Osteocyte (in vitro differentiated cells): ENCODE measurements at regions not wholly inside any gene's neighbourhood (a gene's known extent, or its start where the extent isn't known, plus 50 kb on each side); places are given as distances from the start of the nearest gene placed in this dataset.

Experiments
- DNase-seq: peaks from one replicate; pipeline ENCODE4 v3.0.0; 2021; ENCODE audit warnings: mixed read lengths; ENCODE audit not compliant: unreplicated experiment; ENCODE audit errors: extremely low spot score
- H3K27ac Mint-ChIP-seq: one replicate; pipeline ENCODE4 v1.8.0; 2021; ENCODE audit warnings: mild to moderate bottlenecking, mixed read lengths; ENCODE audit not compliant: unreplicated experiment
- H3K27me3 Mint-ChIP-seq: one replicate; pipeline ENCODE4 v1.8.0; 2021; ENCODE audit warnings: mixed read lengths; ENCODE audit not compliant: unreplicated experiment
- H3K36me3 Mint-ChIP-seq: one replicate; pipeline ENCODE4 v1.8.0; 2021; ENCODE audit warnings: mixed read lengths; ENCODE audit not compliant: unreplicated experiment
- H3K4me1 Mint-ChIP-seq: one replicate; pipeline ENCODE4 v1.8.0; 2021; ENCODE audit warnings: mixed read lengths; ENCODE audit not compliant: unreplicated experiment
- H3K4me3 Mint-ChIP-seq: one replicate; pipeline ENCODE4 v1.8.0; 2021; ENCODE audit warnings: mild to moderate bottlenecking, moderate library complexity, mixed read lengths; ENCODE audit not compliant: unreplicated experiment
- H3K9me3 Mint-ChIP-seq: one replicate; pipeline ENCODE4 v1.8.0; 2021; ENCODE audit warnings: mixed read lengths; ENCODE audit not compliant: unreplicated experiment
- TF ChIP-seq, protein P1 (sequence below): fragments of 200-600 bp; sonication (generic); IDR thresholded peaks from 2 replicates; pipeline ENCODE4 v1.5.0; 2021; ENCODE audit warnings: antibody characterized with exemption, mild to moderate bottlenecking, moderate library complexity

DNA sequence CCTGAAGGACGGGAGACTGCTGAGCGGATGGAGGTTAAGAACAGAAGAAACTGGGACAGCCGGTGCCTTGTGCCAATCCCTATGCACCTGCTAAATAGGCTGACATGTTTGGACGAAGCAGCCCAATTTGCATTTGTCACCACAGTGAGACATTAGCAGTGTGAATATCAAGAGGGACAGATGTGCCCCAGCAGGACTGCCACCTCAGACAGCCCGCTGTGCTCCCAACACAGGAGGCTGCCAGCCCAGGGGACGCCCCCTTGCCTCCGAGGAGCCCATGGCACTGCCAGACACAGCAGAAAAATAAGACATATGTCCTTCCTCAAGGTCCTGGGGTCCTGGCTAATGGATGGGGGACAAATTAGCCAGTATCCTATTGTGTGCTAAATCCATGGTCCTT is 306.7 kb upstream of the POU3F3 start:
- Mint-ChIP-seq H3K9me3 (no peaks in the 10 kb centered on the region), H3K36me3 (no peaks in the 10 kb centered on the region), H3K4me3 (no peak overlapping the region), H3K4me1 (no peaks in the 10 kb centered on the region), H3K27me3 (peaks cover 12% of the 10 kb centered on the region), H3K27ac (no peak overlapping the region)
- DNase-seq: no peak
- TF ChIP-seq, protein P1, sequence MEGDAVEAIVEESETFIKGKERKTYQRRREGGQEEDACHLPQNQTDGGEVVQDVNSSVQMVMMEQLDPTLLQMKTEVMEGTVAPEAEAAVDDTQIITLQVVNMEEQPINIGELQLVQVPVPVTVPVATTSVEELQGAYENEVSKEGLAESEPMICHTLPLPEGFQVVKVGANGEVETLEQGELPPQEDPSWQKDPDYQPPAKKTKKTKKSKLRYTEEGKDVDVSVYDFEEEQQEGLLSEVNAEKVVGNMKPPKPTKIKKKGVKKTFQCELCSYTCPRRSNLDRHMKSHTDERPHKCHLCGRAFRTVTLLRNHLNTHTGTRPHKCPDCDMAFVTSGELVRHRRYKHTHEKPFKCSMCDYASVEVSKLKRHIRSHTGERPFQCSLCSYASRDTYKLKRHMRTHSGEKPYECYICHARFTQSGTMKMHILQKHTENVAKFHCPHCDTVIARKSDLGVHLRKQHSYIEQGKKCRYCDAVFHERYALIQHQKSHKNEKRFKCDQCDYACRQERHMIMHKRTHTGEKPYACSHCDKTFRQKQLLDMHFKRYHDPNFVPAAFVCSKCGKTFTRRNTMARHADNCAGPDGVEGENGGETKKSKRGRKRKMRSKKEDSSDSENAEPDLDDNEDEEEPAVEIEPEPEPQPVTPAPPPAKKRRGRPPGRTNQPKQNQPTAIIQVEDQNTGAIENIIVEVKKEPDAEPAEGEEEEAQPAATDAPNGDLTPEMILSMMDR: no peak

DNA sequence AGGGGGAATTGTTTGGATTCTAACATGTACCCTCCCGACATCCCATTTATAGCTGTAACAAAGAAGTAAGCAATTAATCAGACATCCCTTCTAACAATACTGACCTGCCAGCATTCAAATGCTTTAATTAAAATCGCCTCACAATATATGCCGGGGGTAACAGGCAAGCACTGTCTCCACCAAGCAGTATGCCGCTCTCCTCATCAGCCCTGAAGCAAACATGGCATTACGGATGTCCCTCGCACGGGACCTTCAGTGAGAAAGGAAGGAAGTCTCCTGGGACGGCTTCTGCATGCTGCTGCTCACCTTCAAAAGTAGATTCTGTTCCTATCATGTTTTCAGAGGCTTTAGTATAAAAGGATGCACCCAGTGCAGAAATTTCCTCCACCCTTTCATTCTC is 292.7 kb upstream of the POU3F3 start:
- Mint-ChIP-seq H3K4me3 (no peak overlapping the region), H3K27me3 (peaks cover 24% of the 10 kb centered on the region), H3K4me1 (no peaks in the 10 kb centered on the region), H3K36me3 (no peaks in the 10 kb centered on the region), H3K27ac (no peak overlapping the region), H3K9me3 (no peaks in the 10 kb centered on the region)
- TF ChIP-seq, protein P1: no peak
- DNase-seq: no peak

DNA sequence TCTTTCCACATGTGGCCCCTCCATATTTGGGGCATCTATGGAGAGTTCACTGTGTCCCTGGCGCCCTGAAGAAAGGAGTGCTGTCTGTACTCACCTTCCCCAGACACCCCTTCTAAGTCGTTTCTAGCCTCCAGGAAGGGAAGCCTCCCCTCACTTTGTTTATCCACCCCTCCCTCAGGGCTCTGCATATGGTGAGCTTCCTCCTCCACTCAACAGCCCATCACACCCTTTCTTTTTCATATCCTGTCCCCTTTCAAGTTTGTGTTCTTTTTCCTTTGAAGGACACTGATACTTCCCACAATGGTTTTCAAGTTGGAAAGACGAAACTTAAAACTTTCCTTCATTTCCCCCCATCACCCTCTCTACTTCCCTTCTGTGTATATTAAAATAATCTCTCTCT is 291.4 kb upstream of the POU3F3 start:
- H3K4me3 Mint-ChIP-seq: no peak overlapping the region
- no peak overlapping the region for H3K27ac Mint-ChIP-seq
- no peaks in the 10 kb centered on the region for H3K9me3 Mint-ChIP-seq
- TF ChIP-seq, protein P1: no peak
- H3K36me3 Mint-ChIP-seq: no peaks in the 10 kb centered on the region
- no peaks in the 10 kb centered on the region for H3K4me1 Mint-ChIP-seq
- peaks cover 24% of the 10 kb centered on the region for H3K27me3 Mint-ChIP-seq
- DNase-seq: no peak

DNA sequence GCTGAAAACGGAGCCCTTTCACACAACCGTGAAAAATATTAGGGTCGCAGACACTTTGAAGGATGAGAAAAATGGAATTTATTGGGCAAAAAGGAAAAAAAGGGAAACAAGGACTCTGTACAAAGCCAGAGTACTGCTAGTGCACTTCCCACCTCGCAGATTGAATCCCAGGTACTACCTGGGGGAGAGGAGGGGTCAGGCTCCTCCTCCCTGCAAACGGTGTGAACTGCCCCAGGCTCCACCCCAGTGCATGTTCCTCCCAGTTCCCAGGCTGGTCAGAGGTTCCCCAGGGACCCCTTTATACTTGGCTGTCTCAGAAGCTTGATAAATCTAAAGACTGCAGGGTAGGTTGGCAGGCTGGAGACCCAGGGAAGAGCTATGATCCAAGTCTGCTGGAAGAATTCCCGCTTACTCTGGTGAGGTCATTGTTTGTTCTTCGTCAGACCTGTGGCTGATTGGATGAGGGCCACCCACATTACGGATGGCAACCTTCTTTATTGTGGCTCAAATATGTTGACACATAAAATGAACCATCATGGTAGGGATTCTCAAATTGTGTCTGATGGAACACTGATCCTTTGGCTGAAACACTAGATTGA is 290.4 kb upstream of the POU3F3 start:
- H3K4me1 Mint-ChIP-seq: no peaks in the 10 kb centered on the region
- no peaks in the 10 kb centered on the region for H3K9me3 Mint-ChIP-seq
- peaks cover 21% of the 10 kb centered on the region for H3K27me3 Mint-ChIP-seq
- TF ChIP-seq, protein P1: no peak
- no peak overlapping the region for H3K4me3 Mint-ChIP-seq
- no peaks in the 10 kb centered on the region for H3K36me3 Mint-ChIP-seq
- no peak for DNase-seq
- no peak overlapping the region for H3K27ac Mint-ChIP-seq

DNA sequence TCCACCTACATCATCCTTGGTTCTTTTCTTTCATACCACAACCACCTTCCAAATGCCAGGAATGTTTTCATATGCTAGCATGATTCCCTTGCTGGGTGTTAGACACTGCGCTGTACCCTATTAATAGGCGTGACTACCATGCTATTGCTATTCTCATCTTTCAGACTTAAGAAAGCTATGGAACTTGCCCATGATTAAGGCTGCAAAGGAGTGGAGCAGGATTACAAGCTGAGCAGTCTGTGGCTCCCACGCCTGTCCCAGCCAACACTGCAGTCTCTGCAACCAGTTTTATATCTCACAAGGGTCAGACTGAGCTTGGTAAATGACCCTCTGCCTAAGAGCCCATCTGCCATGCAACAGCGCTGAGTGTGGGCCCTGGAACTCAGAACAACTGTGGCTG is 285.7 kb upstream of the POU3F3 start:
- peaks cover 6% of the 10 kb centered on the region for H3K27me3 Mint-ChIP-seq
- no peaks in the 10 kb centered on the region for H3K4me1 Mint-ChIP-seq
- no peak overlapping the region for H3K4me3 Mint-ChIP-seq
- no peak overlapping the region for H3K27ac Mint-ChIP-seq
- TF ChIP-seq, protein P1: no peak
- DNase-seq: no peak
- no peaks in the 10 kb centered on the region for H3K9me3 Mint-ChIP-seq
- H3K36me3 Mint-ChIP-seq: no peaks in the 10 kb centered on the region
